ENCODE measurements at regions not wholly inside any gene's neighbourhood (a gene's known extent, or its start where the extent isn't known, plus 50 kb on each side); places are given as distances from the start of the nearest gene placed in this dataset.

- TF ChIP-seq, protein P1, sequence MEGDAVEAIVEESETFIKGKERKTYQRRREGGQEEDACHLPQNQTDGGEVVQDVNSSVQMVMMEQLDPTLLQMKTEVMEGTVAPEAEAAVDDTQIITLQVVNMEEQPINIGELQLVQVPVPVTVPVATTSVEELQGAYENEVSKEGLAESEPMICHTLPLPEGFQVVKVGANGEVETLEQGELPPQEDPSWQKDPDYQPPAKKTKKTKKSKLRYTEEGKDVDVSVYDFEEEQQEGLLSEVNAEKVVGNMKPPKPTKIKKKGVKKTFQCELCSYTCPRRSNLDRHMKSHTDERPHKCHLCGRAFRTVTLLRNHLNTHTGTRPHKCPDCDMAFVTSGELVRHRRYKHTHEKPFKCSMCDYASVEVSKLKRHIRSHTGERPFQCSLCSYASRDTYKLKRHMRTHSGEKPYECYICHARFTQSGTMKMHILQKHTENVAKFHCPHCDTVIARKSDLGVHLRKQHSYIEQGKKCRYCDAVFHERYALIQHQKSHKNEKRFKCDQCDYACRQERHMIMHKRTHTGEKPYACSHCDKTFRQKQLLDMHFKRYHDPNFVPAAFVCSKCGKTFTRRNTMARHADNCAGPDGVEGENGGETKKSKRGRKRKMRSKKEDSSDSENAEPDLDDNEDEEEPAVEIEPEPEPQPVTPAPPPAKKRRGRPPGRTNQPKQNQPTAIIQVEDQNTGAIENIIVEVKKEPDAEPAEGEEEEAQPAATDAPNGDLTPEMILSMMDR (conservative IDR thresholded peaks at IDR 0.05 in 1 of 2, IDR thresholded peaks at IDR 0.05 in 1 of 2; ENCODE audit: low read depth in 1 of 2, low read length in 2 of 2): no peak
- no peak for TF ChIP-seq EZH2 (IDR thresholded peaks at IDR 0.05; ENCODE audit: low read length, missing control alignments)
Measured at GRCh38 chr9:96172797-96173196, 129.2 kb downstream of the HSD17B3 start.
